Fibroblast of lung (primary cell): ENCODE measurements at regions not wholly inside any gene's neighbourhood (a gene's known extent, or its start where the extent isn't known, plus 50 kb on each side); places are given as distances from the start of the nearest gene placed in this dataset.

Source experiments
- DNase-seq, 2 donors: peaks; one replicate each; pipeline versions ENCODE4 v3.0.0 to v3.0.0-alpha.2; 2010; ENCODE audit warnings: low read depth in 2 of 2
- H2AFZ ChIP-seq: 2 replicates; pipeline ENCODE4 v1.5.1; 2012; ENCODE audit warnings: low read length, control low read depth, inconsistent platforms
- H3K27ac ChIP-seq: 2 replicates; pipeline ENCODE4 v1.5.1; 2011; ENCODE audit warnings: low read length, control low read depth; ENCODE audit not compliant: insufficient read depth
- H3K27me3 ChIP-seq: 2 replicates; pipeline ENCODE4 v1.5.1; 2011; ENCODE audit warnings: mild to moderate bottlenecking, low read length; ENCODE audit not compliant: control insufficient read depth, insufficient read depth
- H3K36me3 ChIP-seq: 2 replicates; pipeline ENCODE4 v1.5.1; 2011; ENCODE audit warnings: low read length; ENCODE audit not compliant: control insufficient read depth, insufficient read depth
- H3K4me1 ChIP-seq: 2 replicates; pipeline ENCODE4 v1.5.1; 2011; ENCODE audit warnings: low read length; ENCODE audit not compliant: control insufficient read depth, insufficient read depth; ENCODE audit errors: extremely low read depth
- H3K4me2 ChIP-seq: 2 replicates; pipeline ENCODE4 v1.5.1; 2011; ENCODE audit warnings: low read length, control low read depth; ENCODE audit not compliant: insufficient read depth; ENCODE audit errors: extremely low read depth
- H3K4me3 ChIP-seq, 4 experiments: fragments of 200-600 bp in 1 of 4; sonication (generic) in 1 of 4; replicated peaks in 1 of 4; 2 replicates each; pipeline ENCODE4 v1.5.1; 2011 to 2016; ENCODE audit warnings: low read length in 4 of 4, low read depth in 3 of 4, mild to moderate bottlenecking in 3 of 4, control low read depth in 2 of 4, inconsistent platforms in 1 of 4, mixed read lengths in 1 of 4; ENCODE audit not compliant: insufficient read depth in 1 of 4; ENCODE audit errors: control extremely low read depth in 1 of 4
- H3K79me2 ChIP-seq: 2 replicates; pipeline ENCODE4 v1.5.1; 2012; ENCODE audit warnings: mild to moderate bottlenecking, low read length, inconsistent platforms; ENCODE audit not compliant: control insufficient read depth, insufficient read depth
- H3K9ac ChIP-seq: 2 replicates; pipeline ENCODE4 v1.5.1; 2011; ENCODE audit warnings: mild to moderate bottlenecking, low read length, control low read depth; ENCODE audit not compliant: insufficient read depth
- H3K9me3 ChIP-seq: 2 replicates; pipeline ENCODE4 v1.5.1; 2012; ENCODE audit warnings: low read depth, low read length; ENCODE audit not compliant: control insufficient read depth, insufficient read depth
- H4K20me1 ChIP-seq: 2 replicates; pipeline ENCODE4 v1.5.1; 2011; ENCODE audit warnings: low read length; ENCODE audit not compliant: control insufficient read depth, insufficient read depth; ENCODE audit errors: extremely low read depth
- EZH2 ChIP-seq: IDR thresholded peaks from 2 replicates; pipeline ENCODE4 v1.5.1; 2012; ENCODE audit warnings: low read length, control low read depth, mild to moderate bottlenecking; ENCODE audit errors: missing control alignments
- TF ChIP-seq, protein P1 (sequence below), 2 donors: IDR thresholded peaks in 1 of 2; conservative IDR thresholded peaks in 1 of 2; 1 replicate in 1 of 2; 2 replicates in 1 of 2; pipeline ENCODE4 v1.5.1; 2011 to 2012; ENCODE audit warnings: low read length in 2 of 2, control low read depth in 1 of 2, inconsistent platforms in 1 of 2, low read depth in 1 of 2, mild to moderate bottlenecking in 1 of 2

DNA sequence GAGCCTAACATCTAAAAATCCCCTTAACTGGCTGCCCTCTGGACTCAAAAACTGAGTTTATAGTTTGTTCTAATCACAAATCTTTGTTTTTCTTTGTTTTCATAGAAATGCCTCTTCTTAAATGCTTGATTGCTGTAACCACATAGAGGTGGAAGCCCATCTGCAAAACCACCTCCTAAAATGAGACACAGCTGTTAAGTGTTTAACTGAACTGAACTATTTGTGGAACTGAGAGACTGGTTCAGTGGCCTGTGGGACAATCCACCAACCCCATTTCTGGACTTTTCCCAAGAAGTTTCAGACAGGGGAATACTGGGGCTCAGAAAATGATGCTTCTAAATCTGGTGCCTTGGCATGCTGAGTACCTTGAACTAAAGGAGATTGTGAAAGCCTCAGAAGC, 50.9 kb upstream of the TM9SF2 start:
- H3K27me3 ChIP-seq, result peaks cover 10% of the 10 kb centered on the region
- no peaks in the 10 kb centered on the region for H3K4me1 ChIP-seq
- DNase-seq, result no peak
- no peaks in the 10 kb centered on the region for H3K79me2 ChIP-seq
- H3K9me3 ChIP-seq, result no peaks in the 10 kb centered on the region
- TF ChIP-seq, protein P1, sequence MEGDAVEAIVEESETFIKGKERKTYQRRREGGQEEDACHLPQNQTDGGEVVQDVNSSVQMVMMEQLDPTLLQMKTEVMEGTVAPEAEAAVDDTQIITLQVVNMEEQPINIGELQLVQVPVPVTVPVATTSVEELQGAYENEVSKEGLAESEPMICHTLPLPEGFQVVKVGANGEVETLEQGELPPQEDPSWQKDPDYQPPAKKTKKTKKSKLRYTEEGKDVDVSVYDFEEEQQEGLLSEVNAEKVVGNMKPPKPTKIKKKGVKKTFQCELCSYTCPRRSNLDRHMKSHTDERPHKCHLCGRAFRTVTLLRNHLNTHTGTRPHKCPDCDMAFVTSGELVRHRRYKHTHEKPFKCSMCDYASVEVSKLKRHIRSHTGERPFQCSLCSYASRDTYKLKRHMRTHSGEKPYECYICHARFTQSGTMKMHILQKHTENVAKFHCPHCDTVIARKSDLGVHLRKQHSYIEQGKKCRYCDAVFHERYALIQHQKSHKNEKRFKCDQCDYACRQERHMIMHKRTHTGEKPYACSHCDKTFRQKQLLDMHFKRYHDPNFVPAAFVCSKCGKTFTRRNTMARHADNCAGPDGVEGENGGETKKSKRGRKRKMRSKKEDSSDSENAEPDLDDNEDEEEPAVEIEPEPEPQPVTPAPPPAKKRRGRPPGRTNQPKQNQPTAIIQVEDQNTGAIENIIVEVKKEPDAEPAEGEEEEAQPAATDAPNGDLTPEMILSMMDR (conservative IDR thresholded peaks at IDR 0.05 in 1 of 2, IDR thresholded peaks at IDR 0.05 in 1 of 2; ENCODE audit: low read depth in 1 of 2, low read length in 2 of 2), result no peak
- TF ChIP-seq EZH2, result no peak
- H4K20me1 ChIP-seq, result no peaks in the 10 kb centered on the region
- H3K9ac ChIP-seq, result no peak overlapping the region
- no peak overlapping the region for H3K4me3 ChIP-seq
- no peak overlapping the region for H3K27ac ChIP-seq
- no peak overlapping the region for H2AFZ ChIP-seq
- H3K36me3 ChIP-seq, result no peaks in the 10 kb centered on the region
- H3K4me2 ChIP-seq, result no peak overlapping the region
